ENCODE measurements at regions not wholly inside any gene's neighbourhood (a gene's known extent, or its start where the extent isn't known, plus 50 kb on each side); places are given as distances from the start of the nearest gene placed in this dataset.

GRCh38 chr2:64829525-64829924, 159.7 kb upstream of the SLC1A4 start:
- no peak for DNase-seq (ENCODE audit: low read depth, low spot score)

- DNase-seq (ENCODE audit: low read depth, low spot score), result peak; percentile 57
Measured at GRCh38 chr2:64831134-64831976, 157.8 kb upstream of the SLC1A4 start.

GRCh38 chr2:64831977-64832328, 157.2 kb upstream of the SLC1A4 start:
- no peak for DNase-seq (ENCODE audit: low read depth, low spot score)

- no peak for DNase-seq (ENCODE audit: low read depth, low spot score)
Measured at GRCh38 chr2:64832936-64833335, 156.3 kb upstream of the SLC1A4 start.

GRCh38 chr2:64836566-64836965, 152.6 kb upstream of the SLC1A4 start:
- DNase-seq (ENCODE audit: low read depth, low spot score), result no peak

GRCh38 chr2:64837116-64837731, 152.0 kb upstream of the SLC1A4 start:
- no peak for DNase-seq (ENCODE audit: low read depth, low spot score)

- no peak for DNase-seq (ENCODE audit: low read depth, low spot score)
Measured at GRCh38 chr2:64837925-64838641, 151.1 kb upstream of the SLC1A4 start.

GRCh38 chr2:64838817-64839216, 150.4 kb upstream of the SLC1A4 start:
- DNase-seq (ENCODE audit: low read depth, low spot score), result no peak

GRCh38 chr2:64839844-64840243, 149.4 kb upstream of the SLC1A4 start:
- DNase-seq (ENCODE audit: low read depth, low spot score), result no peak

GRCh38 chr2:64840426-64840881, 148.7 kb upstream of the SLC1A4 start:
- DNase-seq (ENCODE audit: low read depth, low spot score), result no peak

GRCh38 chr2:64841461-64841860, 147.7 kb upstream of the SLC1A4 start:
- DNase-seq (ENCODE audit: low read depth, low spot score), result no peak

GRCh38 chr2:64842030-64842429, 147.2 kb upstream of the SLC1A4 start:
- DNase-seq (ENCODE audit: low read depth, low spot score), result no peak

GRCh38 chr2:64844087-64844486, 145.1 kb upstream of the SLC1A4 start:
- no peak for DNase-seq (ENCODE audit: low read depth, low spot score)

GRCh38 chr2:64845273-64845905, 143.8 kb upstream of the SLC1A4 start:
- DNase-seq (ENCODE audit: low read depth, low spot score), result no peak

- DNase-seq (ENCODE audit: low read depth, low spot score), result no peak
Measured at GRCh38 chr2:64846177-64846576, 143.0 kb upstream of the SLC1A4 start.

GRCh38 chr2:64847930-64848329, 141.3 kb upstream of the SLC1A4 start:
- DNase-seq (ENCODE audit: low read depth, low spot score), result no peak

GRCh38 chr2:64848363-64848762, 140.8 kb upstream of the SLC1A4 start:
- DNase-seq (ENCODE audit: low read depth, low spot score), result no peak

- no peak for DNase-seq (ENCODE audit: low read depth, low spot score)
Measured at GRCh38 chr2:64848945-64849344, 140.3 kb upstream of the SLC1A4 start.

GRCh38 chr2:64850642-64851041, 138.6 kb upstream of the SLC1A4 start:
- DNase-seq (ENCODE audit: low read depth, low spot score), result no peak

- no peak for DNase-seq (ENCODE audit: low read depth, low spot score)
Measured at GRCh38 chr2:64852771-64853241, 136.4 kb upstream of the SLC1A4 start.

GRCh38 chr2:64853306-64853705, 135.9 kb upstream of the SLC1A4 start:
- no peak for DNase-seq (ENCODE audit: low read depth, low spot score)

GRCh38 chr2:64853894-64854293, 135.3 kb upstream of the SLC1A4 start:
- DNase-seq (ENCODE audit: low read depth, low spot score), result no peak

Data from brain pericyte (primary cell).